ENCODE measurements at regions not wholly inside any gene's neighbourhood (a gene's known extent, or its start where the extent isn't known, plus 50 kb on each side); places are given as distances from the start of the nearest gene placed in this dataset.
"Not testable (repeated sequence)": the region's sequence is repeated elsewhere in the genome, so short reads cannot be mapped to it uniquely, and the experiment has no call there.

GRCh38 chr10:37067576-37067975, 57.8 kb upstream of the ANKRD30A start:
- no peak for DNase-seq

- not testable (repeated sequence) for DNase-seq
Measured at GRCh38 chr10:37062296-37062695, 63.1 kb upstream of the ANKRD30A start.

- no peak for DNase-seq
Measured at GRCh38 chr10:37057261-37057660, 68.1 kb upstream of the ANKRD30A start.

GRCh38 chr10:37053476-37053875, 71.9 kb upstream of the ANKRD30A start:
- no peak for DNase-seq

- not testable (repeated sequence) for DNase-seq
Measured at GRCh38 chr10:37049982-37050381, 75.4 kb upstream of the ANKRD30A start.

GRCh38 chr10:37044319-37044718, 81.1 kb upstream of the ANKRD30A start:
- not testable (repeated sequence) for DNase-seq

- DNase-seq = no peak
Measured at GRCh38 chr10:37035853-37036252, 89.5 kb upstream of the ANKRD30A start.

GRCh38 chr10:37015498-37015897, 109.9 kb upstream of the ANKRD30A start:
- DNase-seq = no peak

- no peak for DNase-seq
Measured at GRCh38 chr10:37010741-37011140, 114.7 kb upstream of the ANKRD30A start.

- DNase-seq = not testable (repeated sequence)
Measured at GRCh38 chr10:37008276-37008675, 117.1 kb upstream of the ANKRD30A start.

- no peak for DNase-seq
Measured at GRCh38 chr10:37003126-37003525, 122.3 kb upstream of the ANKRD30A start.

- not testable (repeated sequence) for DNase-seq
Measured at GRCh38 chr10:36995806-36996205, 129.6 kb upstream of the ANKRD30A start.

- no peak for DNase-seq
Measured at GRCh38 chr10:36994886-36995285, 130.5 kb upstream of the ANKRD30A start.

- DNase-seq = no peak
Measured at GRCh38 chr10:36989233-36989632, 136.2 kb upstream of the ANKRD30A start.

- DNase-seq = no peak
Measured at GRCh38 chr10:36946598-36946997, 178.8 kb upstream of the ANKRD30A start.

GRCh38 chr10:36943544-36943943, 181.9 kb upstream of the ANKRD30A start:
- no peak for DNase-seq

- DNase-seq = no peak
Measured at GRCh38 chr10:36942616-36943015, 182.8 kb upstream of the ANKRD30A start.

- no peak for DNase-seq
Measured at GRCh38 chr10:36903040-36903439, 222.4 kb upstream of the ANKRD30A start.

- no peak for DNase-seq
Measured at GRCh38 chr10:36899652-36900051, 225.7 kb upstream of the ANKRD30A start.

GRCh38 chr10:36888925-36889573, 236.3 kb upstream of the ANKRD30A start:
- DNase-seq = peak; percentile 62 to 66

GRCh38 chr10:36886303-36886891, 239.0 kb upstream of the ANKRD30A start:
- DNase-seq = no peak

- no peak for DNase-seq
Measured at GRCh38 chr10:36885746-36886145, 239.7 kb upstream of the ANKRD30A start.

GRCh38 chr10:36882781-36883180, 242.6 kb upstream of the ANKRD30A start:
- DNase-seq = no peak

GRCh38 chr10:36880898-36881297, 244.5 kb upstream of the ANKRD30A start:
- no peak for DNase-seq

All from activated T-cell treated with anti-CD3 and anti-CD28 coated beads, Interleukin-2, amount 50 U/mL, for 48 hours (primary cell).